ENCODE measurements at regions not wholly inside any gene's neighbourhood (a gene's known extent, or its start where the extent isn't known, plus 50 kb on each side); places are given as distances from the start of the nearest gene placed in this dataset.

DNA sequence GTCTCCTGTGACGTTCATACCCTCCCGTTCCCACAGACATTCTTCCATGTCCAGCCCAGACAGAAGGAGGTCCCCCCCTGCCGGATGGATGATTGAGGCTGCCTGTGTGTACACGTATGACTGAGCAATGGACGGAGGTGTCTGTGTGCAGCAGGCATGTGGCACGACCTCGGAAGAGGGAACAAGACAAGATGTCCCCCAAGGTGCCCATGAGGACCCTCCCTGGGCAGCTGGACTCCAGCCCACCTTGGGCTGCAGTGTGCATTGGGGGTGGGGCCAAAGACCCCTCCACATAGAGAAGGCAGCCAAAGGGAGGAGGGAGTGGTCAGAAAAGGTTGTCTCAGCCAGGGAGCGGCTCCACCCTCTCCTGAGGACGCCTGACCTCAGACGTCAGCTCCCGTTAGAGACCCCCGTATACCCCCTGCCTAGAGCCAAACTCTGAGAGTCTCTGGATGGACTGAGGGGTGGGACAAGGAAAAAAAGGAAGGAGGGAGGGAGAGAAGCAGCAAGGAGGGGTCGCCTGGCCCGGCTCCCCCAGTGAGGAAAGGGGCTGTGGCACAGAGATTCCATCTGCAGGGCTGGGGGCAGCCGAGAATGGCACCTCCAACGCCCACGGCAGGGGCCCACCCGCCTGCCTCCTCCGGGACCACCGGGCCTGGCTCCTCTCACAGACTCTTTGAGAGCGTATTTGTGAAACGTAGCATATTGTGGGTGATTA is 92.9 kb upstream of the BHLHE23 start:
- no peak for DNase-seq

DNA sequence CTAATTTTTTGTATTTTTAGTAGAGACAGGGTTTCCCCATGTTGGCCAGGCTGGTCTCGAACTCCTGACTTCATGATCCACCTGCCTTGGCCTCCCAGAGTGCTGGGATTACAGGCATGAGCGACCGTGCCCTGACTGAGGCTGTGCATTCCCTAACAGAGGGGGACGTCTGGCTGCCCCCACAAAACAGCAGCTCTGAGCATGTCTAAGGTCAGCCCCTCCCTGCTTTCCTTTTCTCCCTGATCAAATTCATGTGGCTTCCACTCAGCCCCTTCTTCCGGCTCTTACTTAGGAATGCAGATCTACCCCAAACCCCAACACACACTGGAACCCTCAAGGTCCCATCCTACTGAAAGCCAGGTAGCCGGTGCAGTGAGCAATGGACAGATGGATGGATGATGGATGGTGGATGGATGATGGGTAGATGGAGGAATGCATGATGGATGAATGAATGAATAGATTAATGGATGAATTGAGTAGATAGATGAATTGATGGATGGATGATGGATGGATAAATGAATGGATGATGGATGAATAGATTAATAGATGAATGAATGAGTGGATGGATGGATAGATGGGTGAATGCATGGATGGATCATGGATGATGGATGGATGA is 91.5 kb upstream of the BHLHE23 start:
- DNase-seq: no peak

DNA sequence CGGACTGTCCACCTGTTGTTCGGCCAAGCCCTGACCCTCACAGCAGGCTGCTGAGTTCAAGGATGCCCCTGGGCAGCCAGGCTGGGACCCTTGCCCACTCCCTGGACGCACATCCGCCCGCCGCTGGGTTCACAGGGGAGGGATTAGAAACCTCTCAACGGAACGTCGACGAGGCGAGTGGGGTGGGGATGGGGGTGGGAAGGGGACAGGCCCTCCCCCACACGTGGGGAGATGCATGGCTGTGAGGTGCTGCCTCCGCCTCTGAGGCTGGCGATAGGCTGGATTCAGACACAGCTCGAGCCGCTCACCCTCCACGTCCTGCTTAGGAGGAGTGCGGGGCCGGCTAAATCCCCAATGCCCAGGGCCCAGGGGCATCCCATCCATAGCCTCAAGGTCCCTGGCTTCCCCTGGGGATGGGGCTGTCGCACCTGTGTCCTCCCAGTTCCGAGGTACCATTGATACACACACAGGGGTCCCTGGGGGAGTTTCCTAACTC is 90.6 kb upstream of the BHLHE23 start:
- no peak for DNase-seq

DNA sequence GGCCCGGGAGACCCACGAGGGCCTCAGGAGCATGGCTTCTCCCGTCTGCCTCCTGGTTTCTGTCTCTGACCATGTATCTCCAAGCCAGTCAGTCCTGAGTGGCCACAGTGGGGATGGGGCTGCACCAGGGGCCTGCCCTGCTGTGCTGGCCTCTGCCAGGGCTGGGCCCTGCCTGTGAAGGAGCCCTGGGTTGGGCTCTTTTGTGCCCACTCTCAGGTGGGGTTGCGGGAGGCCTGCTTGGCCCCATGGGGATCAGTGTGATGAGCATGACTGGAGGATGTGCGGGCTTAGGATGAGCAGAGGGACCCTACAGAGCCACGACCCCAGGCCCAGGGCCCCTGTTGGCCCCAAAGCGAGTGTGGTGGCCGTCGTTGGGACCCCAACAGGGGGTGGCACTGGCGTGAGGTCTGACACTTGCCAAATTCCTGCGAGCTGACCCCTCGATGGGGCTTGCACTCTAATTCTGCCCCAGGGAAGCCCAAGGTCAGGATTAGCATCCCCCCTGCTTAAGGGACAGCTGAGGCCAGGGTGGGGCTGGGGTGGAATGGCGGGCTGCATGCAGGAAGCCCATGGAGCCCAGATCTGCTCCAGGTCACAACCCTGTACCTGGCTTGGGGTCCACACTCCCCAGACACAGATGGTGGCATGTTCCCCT is 90.0 kb upstream of the BHLHE23 start:
- no peak for DNase-seq

DNA sequence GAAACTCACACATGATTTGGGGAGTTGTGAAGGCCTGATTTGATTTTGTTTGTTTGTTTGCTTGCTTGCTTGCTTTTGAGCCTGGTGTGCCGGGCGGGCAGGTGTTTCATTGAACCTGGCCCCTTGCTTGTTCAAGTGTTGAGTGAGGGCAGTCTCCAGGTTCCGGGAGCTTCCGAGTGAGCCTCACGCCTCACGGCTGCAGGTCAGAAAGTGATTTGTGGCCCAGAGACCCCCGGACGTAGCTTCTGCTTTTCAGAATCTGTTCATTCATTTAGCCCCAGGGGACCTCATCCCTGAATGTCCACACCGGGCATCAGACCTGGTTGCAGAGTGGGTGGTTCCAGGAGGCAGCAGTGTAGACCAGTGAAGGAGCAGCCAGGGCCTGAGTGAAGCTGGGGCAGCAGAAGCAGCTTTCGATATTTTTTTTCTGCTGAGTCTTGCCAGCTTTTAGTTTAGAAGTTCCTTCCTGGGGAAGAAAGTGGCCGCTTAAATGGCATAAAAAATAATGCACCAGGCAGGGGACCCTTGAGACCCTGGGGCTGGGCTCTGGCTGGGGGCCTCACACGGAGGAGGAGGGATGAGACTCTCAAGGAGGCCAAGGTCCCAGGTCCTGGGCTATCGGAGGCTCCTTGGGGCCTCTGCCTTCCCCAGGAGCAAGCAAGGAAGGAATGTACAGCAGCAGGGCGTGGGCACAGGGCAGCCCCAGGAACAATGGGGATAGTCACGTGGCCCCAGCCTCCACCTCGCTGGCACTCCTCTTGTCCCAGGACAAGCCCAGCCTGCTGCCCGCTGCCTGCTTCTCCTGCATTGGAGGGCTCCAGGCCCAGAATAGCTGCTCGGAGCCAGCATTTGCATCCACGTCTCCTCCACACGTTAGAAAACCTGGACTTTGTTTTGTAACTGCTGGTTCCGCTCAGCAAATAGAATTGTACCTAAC is 89.2 kb upstream of the BHLHE23 start:
- DNase-seq: no peak

DNA sequence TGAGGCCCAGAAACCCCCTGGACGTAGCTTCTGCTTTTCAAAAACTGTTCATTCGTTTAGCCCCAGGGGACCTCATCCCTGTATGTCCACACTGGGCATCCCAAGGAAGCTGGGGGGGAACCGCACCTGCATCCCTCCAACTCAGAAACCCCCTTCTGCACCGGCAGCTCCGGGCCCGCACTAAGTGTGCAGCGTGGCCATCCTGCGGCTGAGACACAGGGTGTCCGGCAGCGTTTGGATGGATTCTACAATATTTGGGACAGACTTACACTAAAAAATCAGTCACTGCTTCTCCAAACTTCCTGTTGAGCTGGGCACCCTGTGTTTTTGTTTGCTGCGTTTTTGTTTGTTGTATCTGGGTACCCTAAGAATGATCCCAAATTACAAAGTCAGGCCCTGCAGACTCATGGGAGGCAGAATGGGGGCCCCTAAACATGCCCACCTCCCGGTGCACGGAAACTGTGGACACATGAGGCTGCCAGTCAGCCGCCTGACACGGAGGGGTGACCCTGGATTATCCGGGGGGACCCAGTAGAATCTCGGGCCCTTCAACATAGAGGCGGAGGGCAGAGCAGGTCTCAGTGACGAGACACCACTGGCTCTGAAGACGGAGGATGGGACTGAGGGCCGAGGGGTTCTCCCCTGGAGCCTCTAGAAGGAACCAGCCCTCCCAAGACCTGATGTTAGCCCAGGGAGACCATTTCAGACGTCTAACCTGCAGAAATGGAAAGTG is 88.2 kb upstream of the BHLHE23 start:
- DNase-seq: no peak

DNA sequence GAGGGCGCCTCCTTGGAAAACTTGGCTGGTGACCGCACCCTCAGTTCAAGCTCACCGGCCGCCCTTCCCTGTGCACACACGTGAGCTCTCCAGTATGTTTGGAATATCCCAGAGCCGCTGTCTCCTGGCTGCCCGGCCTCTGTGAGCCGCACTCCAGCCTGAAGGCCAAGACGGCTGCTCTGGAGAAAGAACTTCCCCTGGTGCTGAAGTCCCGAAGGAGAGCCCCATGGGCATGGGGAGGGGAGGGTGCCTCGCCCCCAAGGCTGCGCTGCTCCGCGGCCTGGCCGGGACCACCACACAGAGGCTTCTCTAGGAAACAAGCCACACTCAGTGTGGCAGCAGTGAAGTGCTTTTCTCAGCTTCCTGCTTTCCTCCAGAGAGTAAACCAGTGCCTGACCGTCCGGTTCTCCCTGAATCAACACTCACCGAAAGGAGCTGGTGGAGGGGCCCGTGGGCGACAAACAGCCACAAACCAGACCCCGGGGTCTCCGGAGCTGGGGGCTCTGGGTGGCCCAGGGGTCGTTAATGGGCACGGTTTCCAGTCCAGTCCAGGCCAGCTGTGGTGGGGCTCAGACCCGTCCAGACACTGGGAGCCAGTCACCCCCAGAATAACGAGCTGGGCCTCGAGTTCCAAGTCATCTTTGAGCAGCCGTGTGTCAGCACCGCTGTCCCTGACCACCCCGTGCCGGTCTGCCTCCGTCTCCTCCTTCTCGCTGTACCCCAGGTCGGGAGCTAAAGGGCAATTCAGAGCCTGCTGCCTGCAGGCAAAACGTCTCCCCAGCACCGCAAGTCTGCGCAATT is 87.4 kb upstream of the BHLHE23 start:
- DNase-seq: no peak

DNA sequence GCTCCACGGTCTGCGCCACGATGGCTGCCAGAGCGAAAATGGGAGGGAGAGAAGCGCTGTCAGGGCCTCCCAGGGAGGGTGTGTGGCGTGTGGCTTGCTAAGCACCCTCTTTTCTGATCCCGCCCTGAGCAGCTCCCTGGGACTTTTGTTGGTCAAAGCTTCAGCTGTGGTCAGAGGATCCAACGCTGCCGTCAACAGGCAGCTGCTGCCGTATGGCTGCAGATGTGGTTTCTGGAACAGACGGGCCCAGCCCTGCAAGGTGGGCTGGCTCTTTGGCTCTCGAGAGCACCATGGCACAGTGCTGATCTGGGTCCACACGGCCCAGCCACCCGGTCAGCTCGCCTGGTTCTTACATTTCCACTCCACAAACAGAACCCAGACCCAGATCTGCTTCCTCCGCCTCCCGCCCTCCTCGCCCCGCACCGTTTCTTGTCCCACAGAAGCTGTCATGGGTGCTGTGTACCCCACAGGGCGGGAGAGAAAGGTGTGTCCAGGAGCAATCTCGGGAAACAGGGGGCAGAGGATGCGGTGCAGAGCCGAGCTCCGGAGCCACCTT is 86.0 kb upstream of the BHLHE23 start:
- no peak for DNase-seq

DNA sequence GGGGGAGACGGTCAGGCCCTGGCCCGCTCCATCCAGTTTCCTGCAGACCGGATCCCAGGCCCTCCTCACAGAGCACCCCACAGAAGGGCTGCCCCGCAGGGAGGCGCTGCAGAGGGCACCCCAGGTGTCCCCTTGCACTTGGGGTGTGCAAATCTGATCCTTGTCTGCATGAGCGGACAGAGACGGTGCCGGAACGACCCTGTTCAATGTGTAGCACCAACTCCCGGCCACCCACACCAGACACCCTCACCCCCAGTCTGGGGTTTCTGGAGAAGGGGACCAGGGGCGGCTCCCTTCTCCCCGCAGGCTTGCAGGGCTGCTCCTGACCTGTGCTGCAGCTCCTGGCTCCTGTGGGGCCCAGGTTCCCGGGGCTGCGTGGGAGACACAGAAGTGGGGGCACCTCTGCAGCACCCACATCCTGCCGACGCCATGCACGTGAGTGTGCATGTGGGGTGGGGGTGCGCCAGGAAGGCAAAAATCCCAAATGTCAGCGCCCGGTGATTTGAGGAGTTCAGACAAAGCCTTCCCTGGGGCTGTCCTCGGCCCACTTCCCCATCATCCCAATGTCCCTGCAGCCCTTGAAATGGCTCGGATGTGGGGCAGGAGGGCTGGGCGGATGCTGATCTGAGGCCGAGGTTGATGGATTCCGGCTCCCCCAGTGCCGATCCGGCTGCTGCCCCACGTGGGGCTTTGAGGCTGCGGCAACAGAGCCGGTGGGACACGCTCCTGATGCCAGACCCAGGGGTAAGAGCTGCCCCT is 85.3 kb upstream of the BHLHE23 start:
- no peak for DNase-seq

DNA sequence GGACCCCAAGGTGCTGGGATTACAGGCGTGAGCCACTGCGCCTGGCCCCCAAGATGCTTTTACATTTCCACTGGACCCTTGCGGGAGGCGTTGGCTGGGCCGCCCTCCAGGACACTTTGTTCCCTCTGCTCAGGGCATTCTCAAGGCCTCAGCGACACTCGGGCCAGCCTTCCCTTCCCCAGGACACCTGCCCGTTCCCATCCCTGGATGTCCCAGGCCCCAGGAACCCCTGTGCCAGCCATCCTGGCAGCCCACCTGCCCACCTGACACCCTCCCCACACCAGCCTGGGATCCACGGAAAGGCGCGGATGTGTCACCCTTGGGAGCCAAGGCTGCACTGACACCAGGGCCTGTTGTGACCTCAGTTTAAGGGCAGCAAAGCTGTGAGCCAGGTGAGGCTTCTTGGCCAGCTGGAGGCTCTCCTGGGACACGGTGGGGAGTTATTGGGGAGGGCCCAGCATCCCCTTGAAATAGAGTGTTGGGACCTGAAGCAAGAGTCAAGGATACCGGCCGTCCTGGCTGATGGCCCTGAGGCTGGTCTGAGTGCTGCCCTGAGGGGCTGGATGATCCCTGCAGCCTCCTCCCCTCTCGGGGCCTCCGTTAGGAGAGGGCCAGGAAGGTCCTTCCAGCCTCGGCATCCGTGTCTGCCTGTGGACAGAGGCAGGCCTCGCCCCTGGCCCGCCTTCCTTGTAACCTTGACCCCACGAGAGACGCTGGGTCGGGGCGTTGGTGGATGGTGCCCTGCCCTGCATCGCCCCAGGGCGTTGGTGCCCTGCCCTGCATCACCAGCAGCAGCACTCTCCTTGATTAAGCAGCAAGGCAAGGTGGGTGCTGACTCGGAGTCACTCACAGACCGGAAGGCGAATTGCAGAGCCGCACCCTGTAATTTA is 84.2 kb upstream of the BHLHE23 start:
- DNase-seq: no peak

DNA sequence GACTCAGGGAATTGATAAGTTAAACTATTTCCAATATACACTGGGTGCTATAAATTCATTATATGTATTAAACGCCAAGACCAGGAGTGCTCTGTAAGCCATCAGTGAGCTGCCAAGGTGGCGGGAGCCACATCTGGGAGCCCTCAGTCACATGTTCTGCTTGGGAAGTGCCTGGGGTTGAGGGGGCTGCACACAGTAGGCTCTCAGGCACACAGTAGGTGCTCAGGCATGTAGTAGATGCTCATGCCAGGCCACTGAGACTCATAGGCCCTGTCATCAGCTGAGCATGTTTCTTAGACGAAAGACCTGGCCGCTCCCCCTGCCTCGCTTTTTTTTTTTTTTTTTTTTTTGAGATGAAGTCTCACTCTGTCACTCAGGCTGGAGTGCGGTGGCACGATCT is 83.3 kb upstream of the BHLHE23 start:
- no peak for DNase-seq

DNA sequence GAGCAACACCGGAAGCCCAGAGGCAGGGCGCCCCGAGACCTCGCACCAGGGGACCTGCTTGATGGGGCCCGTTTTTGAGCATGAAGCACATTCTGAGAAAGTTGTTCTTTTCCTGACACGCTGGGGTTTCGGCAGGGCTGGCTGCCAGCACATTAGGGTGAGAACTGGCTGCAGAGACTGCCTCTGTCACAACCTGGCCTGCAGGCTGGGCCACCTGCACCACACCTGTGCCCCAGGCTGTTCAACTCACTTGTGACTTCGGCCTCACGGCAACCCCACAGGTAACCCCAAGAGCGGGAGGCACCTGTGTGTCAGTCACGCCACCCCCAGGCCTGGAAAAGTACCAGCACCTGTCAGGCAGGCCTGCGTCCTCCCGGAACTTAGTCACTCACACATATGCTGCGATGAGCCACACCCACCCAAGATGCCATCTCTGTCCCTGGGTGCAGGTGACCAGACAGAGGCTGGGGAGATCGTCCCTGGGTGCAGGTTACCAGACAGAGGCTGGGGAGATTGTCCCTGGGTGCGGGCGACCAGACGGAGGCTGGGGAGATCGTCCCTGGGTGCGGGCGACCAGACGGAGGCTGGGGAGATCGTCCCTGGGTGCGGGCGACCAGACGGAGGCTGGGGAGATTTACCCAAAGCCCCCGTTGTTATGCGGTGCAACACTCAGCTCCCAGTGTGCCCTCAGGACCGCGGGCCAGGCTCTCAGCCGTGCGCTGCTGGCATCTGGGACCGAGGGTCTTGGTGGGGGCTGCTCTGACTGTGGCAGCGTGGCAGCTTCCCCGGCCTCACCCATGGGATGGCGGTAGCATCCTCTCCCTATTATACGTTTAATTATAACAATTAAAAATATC is 82.5 kb upstream of the BHLHE23 start:
- DNase-seq: no peak

DNA sequence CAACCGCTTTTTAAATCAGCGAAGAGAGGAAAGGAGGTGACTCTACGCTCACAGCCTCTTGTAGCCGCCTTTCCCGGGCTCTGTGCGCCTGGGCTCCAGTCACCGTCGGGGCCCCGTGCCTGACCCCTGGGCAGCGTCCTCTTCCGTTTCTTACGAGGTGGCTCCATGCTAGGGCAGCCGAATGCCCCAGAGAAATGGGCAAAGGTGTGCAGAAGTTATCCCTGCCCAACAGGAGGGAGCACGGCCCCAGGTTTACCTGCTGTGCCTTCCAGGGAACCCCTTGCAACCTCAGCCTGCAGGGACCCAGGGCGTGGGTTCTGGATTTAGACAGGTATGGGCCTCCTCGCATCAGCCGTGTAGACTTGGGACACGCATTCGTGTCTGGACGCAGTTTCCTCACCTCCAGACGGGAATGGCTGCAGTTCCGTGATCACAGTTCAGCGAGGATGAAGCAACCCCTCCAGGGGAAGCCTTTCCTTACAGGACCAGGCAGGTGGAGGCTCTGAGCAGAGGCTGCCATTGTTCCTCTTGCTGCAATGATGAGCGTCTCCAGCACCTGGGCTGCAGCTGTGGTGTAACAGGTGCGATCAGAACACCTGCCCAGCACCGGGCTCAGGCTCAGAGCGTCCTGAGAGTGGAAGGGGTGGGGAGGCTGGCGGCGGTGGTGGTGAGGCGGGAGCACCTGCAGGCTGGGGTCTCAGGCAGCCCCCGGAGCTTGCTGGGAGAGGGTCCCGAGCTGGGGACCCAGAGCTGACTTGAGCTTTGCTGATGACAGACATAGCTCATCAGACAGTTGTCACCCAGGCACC is 81.3 kb upstream of the BHLHE23 start:
- DNase-seq: no peak

DNA sequence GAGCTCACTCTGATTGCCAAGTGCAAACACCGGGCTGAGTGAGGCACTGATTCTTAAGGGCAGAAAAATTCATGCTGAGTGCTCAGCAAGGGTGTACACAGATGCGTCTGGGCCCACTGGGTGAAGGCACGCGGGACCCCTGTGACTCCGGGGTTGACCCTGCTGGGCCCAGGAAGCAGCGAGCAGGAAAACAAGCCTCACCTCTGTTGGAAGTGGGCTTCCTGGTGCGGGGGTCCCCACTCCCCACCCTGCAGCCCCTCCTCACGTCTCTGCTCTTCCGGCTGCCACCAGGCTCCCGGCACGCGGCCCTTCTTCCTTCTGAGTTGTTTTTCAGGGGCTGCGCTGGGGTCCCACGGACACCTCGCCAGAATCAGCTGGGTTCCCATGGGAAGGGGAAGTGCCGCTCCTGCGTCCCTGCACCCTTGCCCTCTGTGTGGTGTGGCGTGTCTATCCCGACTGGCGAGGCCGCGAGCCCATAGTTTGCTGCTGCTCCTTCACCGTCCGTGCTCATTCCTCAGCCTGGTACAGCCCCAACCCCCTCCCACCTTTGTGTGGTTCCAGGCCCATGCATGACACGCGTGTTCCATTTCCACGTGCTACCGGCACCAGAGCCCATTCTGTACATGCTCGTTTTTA is 80.6 kb upstream of the BHLHE23 start:
- DNase-seq: no peak

DNA sequence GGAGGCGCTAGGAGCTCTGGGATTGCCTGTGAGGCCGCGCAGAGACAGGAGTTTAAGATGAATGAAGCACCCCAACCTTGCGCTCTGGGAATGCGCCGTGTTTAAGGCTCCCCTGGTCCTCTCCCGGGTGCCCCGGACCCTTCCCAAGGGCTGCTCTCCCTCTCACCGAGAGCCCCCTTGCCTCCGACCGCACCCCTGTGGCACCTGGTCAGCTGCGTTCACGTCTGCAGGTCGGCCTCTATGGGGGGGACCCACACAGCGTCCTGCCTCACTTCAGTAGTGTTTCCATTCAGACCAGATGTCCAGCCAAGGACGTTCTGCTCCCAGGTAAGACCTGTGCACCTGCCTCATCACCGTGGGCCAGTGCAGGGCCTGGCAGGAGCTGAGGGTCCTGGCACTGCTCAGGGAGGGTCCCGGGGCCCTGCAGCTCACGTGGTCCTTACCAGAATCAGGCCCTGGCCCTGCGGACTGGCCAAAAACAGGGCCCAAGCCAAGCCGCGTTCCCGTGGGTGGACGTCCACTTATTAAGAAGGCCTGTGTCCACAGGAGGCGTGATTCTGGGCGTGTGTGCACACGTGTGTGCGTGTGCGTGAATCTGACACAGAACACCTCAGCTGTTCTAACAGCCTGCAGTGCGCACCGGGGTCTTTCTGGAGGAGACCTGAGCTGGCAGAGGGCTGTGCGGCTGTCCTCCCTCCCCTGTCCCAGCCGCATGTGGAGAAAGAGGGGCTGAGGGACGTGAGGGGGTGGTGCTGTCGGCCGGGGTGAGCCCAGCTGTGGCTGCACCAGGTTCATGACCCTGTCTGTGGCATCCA is 79.9 kb upstream of the BHLHE23 start:
- DNase-seq: no peak
